Left cardiac atrium (tissue), 4 donors: ENCODE measurements at regions not wholly inside any gene's neighbourhood (a gene's known extent, or its start where the extent isn't known, plus 50 kb on each side); places are given as distances from the start of the nearest gene placed in this dataset.
"Not testable (repeated sequence)": the region's sequence is repeated elsewhere in the genome, so short reads cannot be mapped to it uniquely, and the experiment has no call there.

Experiments used
- ATAC-seq, 2 donors: fragments of 200-7000 bp; cut with Tn5 transposase; one replicate each; pipeline ENCODE4 v1.9.1; 2020; ENCODE audit warnings: mild to moderate bottlenecking in 2 of 2, moderate library complexity in 2 of 2
- DNase-seq: peaks from one replicate; pipeline ENCODE4 v3.0.0-alpha.2; 2020
- intact Hi-C, 2 donors: fragments of 100-400 bp; cut with DNase I; formaldehyde crosslinking; loops; one replicate each; pipeline versions ENCODE4 v1.14.1 to v1.15.1; 2022 to 2023
- donor health status: DM: no; HTN: yes; CAD: no.
- donor health status: DM: no; HTN: yes; CAD: no; lungs with severe emphysema.
- donor health status: DM: yes; HTN: yes; CAD: no.
- donor health status: Dilated cardiomyopathy.

DNA sequence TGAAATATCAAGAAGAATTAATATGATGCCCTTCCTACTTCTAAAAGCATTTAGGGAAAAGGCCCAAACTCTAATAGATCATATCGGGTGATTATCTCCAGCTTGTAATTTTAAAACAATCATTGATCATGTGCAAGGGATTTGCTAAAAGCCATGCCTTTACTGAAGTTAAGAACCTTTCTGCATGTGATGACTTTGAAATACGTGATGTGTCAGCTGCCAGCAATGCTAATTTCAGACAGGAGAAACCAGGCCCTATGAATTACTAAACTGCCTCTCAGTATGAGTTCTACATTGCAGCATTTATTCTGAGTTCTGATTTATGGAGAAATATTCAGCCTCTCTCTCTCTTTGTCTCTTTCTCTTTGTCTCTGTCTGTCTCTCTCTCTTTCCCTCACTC lies 203.6 kb upstream of the AKR1E2 start:
- ATAC-seq (no peak), DNase-seq (no peak)
- intact Hi-C loops, result no loop called here

- intact Hi-C loops, result no loop called here
- DNase-seq (no peak), ATAC-seq (no peak)
Observed at GRCh38 chr10:4617589-4617988, 208.4 kb upstream of the AKR1E2 start.

DNA sequence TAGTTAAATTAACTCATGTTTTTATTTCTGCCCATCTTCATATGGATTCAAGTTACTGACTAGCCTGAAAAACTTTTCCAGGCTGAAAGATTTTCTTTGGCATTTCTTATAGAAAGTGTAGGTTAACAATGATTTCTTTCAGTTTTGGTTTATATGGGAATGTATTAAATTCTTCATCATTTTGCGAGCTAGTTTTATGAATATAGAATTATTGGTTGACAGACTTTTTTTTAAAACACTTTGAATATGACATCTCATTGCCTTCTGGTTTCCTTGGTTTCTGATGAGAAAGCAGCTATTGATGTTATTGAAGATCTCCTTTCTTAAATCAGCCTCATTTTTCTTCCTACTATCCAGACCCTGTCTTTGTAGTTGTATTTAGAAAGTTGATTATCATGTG lies 211.0 kb upstream of the AKR1E2 start:
- no peak for DNase-seq
- no peak for ATAC-seq
- intact Hi-C loops, result no loop called here

DNA sequence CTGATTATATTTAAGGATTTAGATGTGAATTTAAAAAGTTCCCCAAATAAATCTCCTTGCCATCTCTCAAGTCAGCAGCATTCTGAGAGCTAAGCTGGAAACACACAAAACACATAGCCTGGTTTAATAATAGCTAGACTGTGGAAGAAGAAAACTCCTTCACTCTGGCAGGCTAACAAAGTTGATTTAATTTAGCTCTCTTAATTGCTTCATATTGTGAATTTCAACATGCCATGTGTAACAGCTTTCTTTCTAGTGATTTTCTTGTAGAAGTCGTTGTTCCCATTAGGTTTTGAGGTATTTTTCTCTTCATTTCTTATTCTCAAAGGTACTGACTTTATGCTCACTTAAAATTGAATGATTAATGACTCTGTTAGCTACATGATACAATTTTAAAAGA lies 216.8 kb upstream of the AKR1E2 start:
- DNase-seq (no peak), ATAC-seq (no peak)
- intact Hi-C loops, result no loop called here

- DNase-seq, result no peak
- ATAC-seq, result no peak
- intact Hi-C loops, result no loop called here
Observed at GRCh38 chr10:4607681-4608080, 218.3 kb upstream of the AKR1E2 start.

GRCh38 chr10:4606856-4607636 lies 219.0 kb upstream of the AKR1E2 start:
- ATAC-seq, result no peak
- intact Hi-C loops, result no loop called here
- DNase-seq, result no peak

- no peak for DNase-seq
- intact Hi-C loops, result no loop called here
Observed at GRCh38 chr10:4602764-4603491, 223.1 kb upstream of the AKR1E2 start.

DNA sequence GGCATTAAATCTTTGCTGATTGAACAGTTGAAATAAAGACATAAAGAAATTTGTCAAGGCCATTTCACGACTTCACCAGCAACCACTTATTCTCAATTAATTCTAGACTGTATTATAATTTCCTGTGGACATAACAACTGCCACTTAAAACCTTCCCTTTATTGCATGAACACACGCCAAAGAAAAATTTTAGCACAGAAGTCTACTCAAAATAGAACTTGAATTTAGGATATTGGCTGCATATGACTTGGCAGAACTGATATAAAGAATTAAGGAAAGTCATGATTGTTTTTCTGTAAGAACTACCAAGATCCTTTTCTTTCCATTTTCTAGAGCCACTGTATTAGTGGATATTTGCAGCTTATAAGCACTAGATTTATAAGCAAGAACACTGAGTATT lies 226.5 kb upstream of the AKR1E2 start:
- DNase-seq (no peak), ATAC-seq (no peak)
- intact Hi-C loops, result no loop called here

More at GRCh38 chr10:4602764-4603491, 223.1 kb upstream of the AKR1E2 start:
- ATAC-seq, result no peak

DNA sequence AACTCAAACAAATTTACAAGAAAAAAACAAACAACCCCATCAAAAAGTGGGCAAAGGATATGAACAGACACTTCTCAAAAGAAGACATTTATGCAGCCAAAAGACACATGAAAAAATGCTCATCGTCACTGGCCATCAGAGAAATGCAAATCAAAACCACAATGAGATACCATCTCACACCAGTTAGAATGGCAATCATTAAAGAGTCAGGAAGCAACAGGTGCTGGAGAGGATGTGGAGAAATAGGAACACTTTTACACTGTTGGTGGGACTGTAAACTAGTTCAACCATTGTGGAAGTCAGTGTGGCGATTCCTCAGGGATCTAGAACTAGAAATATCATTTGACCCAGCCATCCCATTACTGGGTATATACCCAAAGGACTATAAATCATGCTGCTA lies 228.1 kb upstream of the AKR1E2 start:
- intact Hi-C loops, ATAC-seq, DNase-seq: not testable (repeated sequence)

GRCh38 chr10:4596951-4597350 lies 229.1 kb upstream of the AKR1E2 start:
- ATAC-seq (no peak), DNase-seq (no peak)
- intact Hi-C loops, result no loop called here

GRCh38 chr10:4595719-4596319 lies 230.2 kb upstream of the AKR1E2 start:
- ATAC-seq (no peak), DNase-seq (no peak)
- intact Hi-C loops, result no loop called here

- ATAC-seq (no peak), DNase-seq (no peak)
- intact Hi-C loops, result no loop called here
Observed at GRCh38 chr10:4590807-4591206, 235.2 kb upstream of the AKR1E2 start.

DNA sequence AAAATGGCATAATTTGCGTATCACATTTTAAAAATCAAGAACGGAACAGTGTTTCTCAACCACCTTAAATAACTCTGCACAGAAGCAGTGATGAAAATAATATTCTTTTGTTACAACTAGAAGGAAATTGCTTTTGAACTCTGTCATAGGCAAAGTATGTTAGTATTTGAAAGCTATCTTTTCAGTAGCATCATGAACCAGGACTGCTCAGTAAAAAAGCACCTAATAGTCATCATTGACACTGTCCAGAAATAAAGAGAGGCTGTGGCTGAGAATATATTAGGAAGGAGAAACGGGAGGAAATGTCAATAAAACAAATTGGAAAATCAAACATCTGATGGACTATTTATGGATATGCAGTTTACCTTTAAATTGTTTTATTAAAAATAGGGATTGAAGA lies 237.2 kb upstream of the AKR1E2 start:
- intact Hi-C loops, result no loop called here
- DNase-seq (no peak), ATAC-seq (no peak)

DNA sequence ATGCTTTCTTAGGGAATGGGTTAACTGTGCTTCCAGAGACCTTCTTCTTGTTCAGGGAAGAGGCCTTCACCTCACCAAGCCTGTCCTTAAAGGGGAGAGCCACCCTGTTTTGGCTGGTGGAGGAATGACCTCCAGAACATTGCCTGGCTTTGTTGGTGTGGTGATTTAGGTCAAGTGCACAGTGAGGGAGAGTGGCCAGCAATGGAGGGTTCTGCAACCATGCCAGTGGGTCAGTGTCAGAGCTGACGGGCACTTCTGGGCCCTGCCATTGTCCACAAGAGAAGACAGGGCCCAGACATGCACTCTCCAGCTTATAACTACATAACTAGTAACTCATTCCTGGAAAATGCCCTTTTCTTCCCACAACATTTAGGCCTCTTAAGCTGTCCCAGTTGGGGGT lies 238.5 kb upstream of the AKR1E2 start:
- no peak for DNase-seq
- intact Hi-C loops, result no loop called here
- ATAC-seq, result no peak

DNA sequence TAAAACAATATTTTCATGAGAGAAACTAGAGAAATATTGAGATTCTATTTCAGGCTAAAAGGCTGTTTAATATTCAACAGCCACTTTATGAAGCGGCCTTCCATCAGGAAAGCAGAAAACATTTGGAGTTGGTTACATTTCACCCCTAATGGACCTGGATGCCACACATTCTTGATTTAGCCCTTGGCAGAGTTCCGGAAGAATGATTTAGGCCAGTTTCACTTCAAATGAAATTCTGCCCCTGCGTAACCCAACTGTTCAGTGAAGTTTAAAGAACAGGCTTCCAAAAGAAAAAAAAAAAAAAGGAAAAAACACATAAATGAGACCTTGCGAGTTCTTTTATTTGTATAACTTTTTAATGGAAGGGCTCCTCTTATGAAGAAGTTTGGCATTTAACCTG lies 239.2 kb upstream of the AKR1E2 start:
- intact Hi-C loops, result no loop called here
- no peak for DNase-seq
- ATAC-seq, result no peak

DNA sequence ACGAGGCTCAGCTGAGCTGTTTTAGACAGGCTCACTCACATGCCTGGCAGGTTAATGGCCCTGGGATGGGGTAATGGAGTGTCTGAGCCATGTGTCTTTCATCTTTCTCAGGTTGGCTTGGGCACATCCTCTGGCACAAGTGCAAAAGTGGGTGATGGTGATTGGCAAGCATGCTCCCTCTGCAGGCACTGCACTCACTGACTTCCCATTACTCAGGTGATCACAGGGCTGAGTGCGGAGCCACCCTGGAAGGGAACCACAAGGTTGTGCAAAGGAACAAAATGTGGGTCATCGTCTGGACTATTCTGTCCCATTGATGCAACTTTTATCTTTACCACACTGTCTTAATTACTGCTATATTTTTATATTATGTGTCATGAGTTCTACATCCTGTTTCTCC lies 244.1 kb upstream of the AKR1E2 start:
- ATAC-seq (no peak), DNase-seq (no peak)
- intact Hi-C loops, result no loop called here

- no peak for DNase-seq
- intact Hi-C loops, result no loop called here
- ATAC-seq, result no peak
Observed at GRCh38 chr10:4579844-4580243, 246.2 kb upstream of the AKR1E2 start.

DNA sequence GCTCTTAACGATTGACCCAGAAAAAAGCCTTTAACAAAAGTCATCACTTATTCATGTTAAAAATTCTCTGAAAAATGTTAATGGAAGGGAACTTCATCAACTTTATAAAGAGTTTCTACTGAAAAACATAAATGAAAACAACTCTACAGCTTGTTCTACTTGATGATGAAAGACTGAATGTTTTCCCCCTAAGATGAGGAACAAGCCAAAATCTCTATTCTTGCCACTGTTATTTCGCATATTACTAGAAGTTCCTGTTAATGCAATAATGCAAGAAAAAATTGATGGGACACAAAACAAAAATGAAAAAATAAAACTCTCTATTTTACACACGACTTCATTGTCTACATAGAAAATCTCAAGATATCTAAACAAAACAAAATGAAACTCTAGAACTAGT lies 249.8 kb upstream of the AKR1E2 start:
- no peak for DNase-seq
- intact Hi-C loops, result no loop called here
- no peak for ATAC-seq

GRCh38 chr10:4569151-4569550 lies 256.9 kb upstream of the AKR1E2 start:
- DNase-seq (no peak), ATAC-seq (no peak)
- intact Hi-C loops, result no loop called here

- DNase-seq (no peak), ATAC-seq (no peak)
- intact Hi-C loops, result no loop called here
Observed at GRCh38 chr10:4568731-4569130, 257.3 kb upstream of the AKR1E2 start.

DNA sequence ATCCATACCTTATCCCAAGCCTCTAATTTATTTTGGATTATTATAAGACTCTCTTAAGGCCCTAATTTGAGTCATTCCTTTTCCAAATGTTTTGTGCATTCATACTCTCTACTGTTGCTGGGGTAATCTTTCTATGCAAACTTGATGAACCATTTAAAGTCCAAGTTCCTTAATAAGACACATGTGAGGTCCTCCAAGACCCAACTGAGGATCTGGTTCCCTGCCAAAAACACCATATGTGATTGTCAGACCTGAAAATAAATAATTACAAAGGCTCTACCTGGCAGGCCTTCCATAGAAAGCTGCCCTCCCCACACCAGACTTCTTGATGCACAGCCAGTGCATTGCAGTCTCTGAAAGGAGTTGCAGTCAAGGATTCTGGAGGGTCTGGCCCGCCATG lies 257.9 kb upstream of the AKR1E2 start:
- ATAC-seq, result no peak
- DNase-seq, result no peak
- intact Hi-C loops, result no loop called here
